Uterus (tissue), 3 donors: ENCODE measurements at regions not wholly inside any gene's neighbourhood (a gene's known extent, or its start where the extent isn't known, plus 50 kb on each side); places are given as distances from the start of the nearest gene placed in this dataset.

Experiments
- DNase-seq, 2 donors: peaks; one replicate each; pipeline ENCODE4 v3.0.0-alpha.2; 2019 to 2020
- H3K27ac ChIP-seq, 2 donors: fragments of 200-600 bp; sonication (generic); 1 replicate in 1 of 2; 2 replicates in 1 of 2; pipeline ENCODE4 v1.5.1; 2016 to 2018
- H3K27me3 ChIP-seq, 2 donors: fragments of 200-600 bp; sonication (generic); one replicate each; pipeline ENCODE4 v1.5.1; 2018 to 2019; ENCODE audit warnings: control low read depth in 1 of 2
- H3K36me3 ChIP-seq, 2 donors: fragments of 200-600 bp; sonication (generic); one replicate each; pipeline ENCODE4 v1.5.1; 2019; ENCODE audit warnings: control low read depth in 1 of 2
- H3K4me1 ChIP-seq, 2 donors: fragments of 200-600 bp; sonication (generic); one replicate each; pipeline ENCODE4 v1.5.1; 2018 to 2019; ENCODE audit warnings: control low read depth in 1 of 2
- H3K4me3 ChIP-seq, 2 donors: fragments of 200-600 bp; sonication (generic); 1 replicate in 1 of 2; 2 replicates in 1 of 2; pipeline ENCODE4 v1.5.1; 2018 to 2019; ENCODE audit warnings: mild to moderate bottlenecking in 1 of 2
- H3K9me3 ChIP-seq, 2 donors: fragments of 200-600 bp; sonication (generic); one replicate each; pipeline ENCODE4 v1.5.1; 2019; ENCODE audit warnings: control low read depth in 1 of 2
- CTCF ChIP-seq, 4 experiments: fragments of 200-600 bp in 2 of 4; fragments of 450-650 bp in 2 of 4; sonication (generic) in 2 of 4; IDR thresholded peaks; one replicate each; pipeline ENCODE4 v1.5.1; 2016 to 2019; ENCODE audit warnings: antibody characterized with exemption in 4 of 4, mild to moderate bottlenecking in 2 of 4, moderate library complexity in 1 of 4
- POLR2A ChIP-seq, 2 donors: fragments of 450-650 bp; IDR thresholded peaks; one replicate each; pipeline ENCODE4 v1.6.1; 2016; ENCODE audit warnings: antibody characterized with exemption in 2 of 2, mild to moderate bottlenecking in 1 of 2, moderate library complexity in 1 of 2
- intact Hi-C: fragments of 100-400 bp; cut with DNase I; formaldehyde crosslinking; loops from one replicate; pipeline ENCODE4 v1.15.1; 2023; ENCODE audit warnings: low total_unique reads
- donor health status: DM: yes; HTN: yes; CAD: no.

GRCh38 chr11:56849852-56850251, 101.4 kb upstream of the OR9G4 start:
- Histone ChIP-seq H3K36me3 (no peaks in the 10 kb centered on the region), H3K9me3 (no peaks in the 10 kb centered on the region), H3K27me3 (no peaks in the 10 kb centered on the region), H3K4me3 (no peak overlapping the region), H3K27ac (no peak overlapping the region), H3K4me1 (no peaks in the 10 kb centered on the region)
- intact Hi-C loops = no loop called here
- DNase-seq = no peak
- TF ChIP-seq CTCF (IDR thresholded peaks at IDR 0.05) (no peak), POLR2A (IDR thresholded peaks at IDR 0.05) (no peak)

DNA sequence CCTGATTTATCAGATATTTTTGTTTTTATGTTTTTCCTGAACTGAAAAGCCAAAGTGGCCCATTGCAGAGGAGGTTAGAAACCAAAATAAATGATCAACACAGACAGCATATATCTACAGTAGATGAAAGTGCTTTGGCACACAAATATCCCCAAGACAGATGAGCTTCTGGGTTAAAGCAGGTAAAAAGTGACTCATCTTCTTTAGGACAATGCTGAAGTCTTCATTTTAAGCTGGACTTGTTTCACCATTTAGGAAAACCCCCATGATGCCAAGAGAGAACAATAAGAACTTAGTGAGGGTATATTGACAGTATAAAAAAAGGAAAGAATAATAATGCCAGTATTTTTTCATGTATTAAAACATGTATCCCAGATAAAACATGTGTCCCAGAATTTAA, 100.8 kb upstream of the OR9G4 start:
- TF ChIP-seq POLR2A (IDR thresholded peaks at IDR 0.05) (no peak), CTCF (IDR thresholded peaks at IDR 0.05) (no peak)
- no peaks in the 10 kb centered on the region for H3K36me3 ChIP-seq
- no peak for DNase-seq
- no peak overlapping the region for H3K4me3 ChIP-seq
- no peaks in the 10 kb centered on the region for H3K9me3 ChIP-seq
- no peak overlapping the region for H3K27ac ChIP-seq
- no peaks in the 10 kb centered on the region for H3K4me1 ChIP-seq
- intact Hi-C loops = no loop called here
- no peaks in the 10 kb centered on the region for H3K27me3 ChIP-seq

DNA sequence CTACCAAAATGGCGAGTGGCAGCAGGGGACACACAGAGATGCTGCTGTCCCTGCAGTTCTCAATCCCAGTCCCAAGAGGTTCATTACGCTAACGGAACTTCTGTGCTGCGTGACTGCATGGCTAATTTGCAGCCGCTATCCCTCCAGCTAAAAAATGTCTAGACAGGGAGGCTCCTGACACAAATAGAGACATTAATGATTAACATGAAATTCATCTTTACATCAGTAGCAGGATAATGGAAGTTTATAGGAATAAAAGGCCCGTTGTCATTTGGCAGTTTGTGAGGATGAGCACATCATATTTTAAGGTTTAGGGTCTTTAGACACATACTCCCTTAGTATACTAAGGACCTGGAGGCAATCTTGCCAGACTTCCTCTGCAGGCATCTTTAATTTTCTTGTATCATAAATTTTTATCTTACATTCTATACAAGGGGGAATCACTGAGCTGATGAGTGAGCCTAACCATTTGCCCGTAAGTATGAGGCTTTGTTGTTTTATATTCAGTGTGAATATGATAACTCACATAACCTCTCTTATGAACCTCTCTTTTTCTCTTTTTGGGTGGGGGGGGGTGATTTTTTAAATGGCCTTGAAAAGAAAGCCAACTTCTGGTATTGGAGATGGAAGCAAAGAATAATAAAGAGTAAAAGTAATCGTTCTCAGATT, 99.8 kb upstream of the OR9G4 start:
- no peak overlapping the region for H3K27ac ChIP-seq
- DNase-seq = no peak
- H3K4me3 ChIP-seq = no peak overlapping the region
- intact Hi-C loops = no loop called here
- TF ChIP-seq CTCF (IDR thresholded peaks at IDR 0.05) (no peak), POLR2A (IDR thresholded peaks at IDR 0.05) (no peak)
- H3K9me3 ChIP-seq = no peaks in the 10 kb centered on the region
- H3K4me1 ChIP-seq = no peaks in the 10 kb centered on the region
- no peaks in the 10 kb centered on the region for H3K27me3 ChIP-seq
- H3K36me3 ChIP-seq = no peaks in the 10 kb centered on the region

GRCh38 chr11:56846631-56847576, 98.4 kb upstream of the OR9G4 start:
- no peak for TF ChIP-seq CTCF (IDR thresholded peaks at IDR 0.05)
- no peak for TF ChIP-seq POLR2A (IDR thresholded peaks at IDR 0.05)
- H3K27me3 ChIP-seq = no peaks in the 10 kb centered on the region
- no peak for DNase-seq
- H3K4me3 ChIP-seq = no peak overlapping the region
- no peaks in the 10 kb centered on the region for H3K9me3 ChIP-seq
- no peaks in the 10 kb centered on the region for H3K36me3 ChIP-seq
- intact Hi-C loops = no loop called here
- H3K27ac ChIP-seq = no peak overlapping the region
- H3K4me1 ChIP-seq = no peaks in the 10 kb centered on the region

DNA sequence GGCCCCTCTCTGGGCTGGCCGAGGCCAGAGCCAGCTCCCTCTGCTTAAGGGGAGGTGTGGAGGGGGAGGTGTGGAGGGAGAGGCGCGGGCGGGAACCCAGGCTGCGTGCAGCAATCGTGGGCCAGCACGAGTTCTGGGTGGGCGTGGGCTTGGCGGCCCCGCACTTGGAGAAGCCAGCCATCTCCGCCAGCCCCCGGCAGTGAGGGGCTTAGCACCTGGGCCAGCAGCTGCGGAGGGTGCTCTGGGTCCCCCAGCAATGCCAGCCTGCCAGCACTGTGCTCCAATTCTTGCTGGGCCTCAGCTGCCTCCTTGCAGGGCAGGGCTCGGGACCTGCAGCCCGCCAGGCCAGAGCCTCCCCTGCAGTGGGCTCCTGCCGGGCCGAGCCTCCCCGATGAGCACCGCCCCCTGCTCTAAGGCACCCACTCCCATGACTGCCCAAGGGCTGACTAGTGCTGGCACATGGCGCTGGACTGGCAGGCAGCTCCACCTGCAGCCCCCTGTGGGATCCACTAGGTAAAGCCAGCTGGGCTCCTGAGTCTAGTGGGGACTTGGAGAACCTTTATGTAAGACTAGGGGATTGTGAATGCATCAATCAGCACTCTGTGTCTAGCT, 96.7 kb upstream of the OR9G4 start:
- no peak overlapping the region for H3K27ac ChIP-seq
- H3K4me1 ChIP-seq = no peaks in the 10 kb centered on the region
- intact Hi-C loops = no loop called here
- no peak for TF ChIP-seq CTCF (IDR thresholded peaks at IDR 0.05)
- no peak for TF ChIP-seq POLR2A (IDR thresholded peaks at IDR 0.05)
- H3K4me3 ChIP-seq = no peak overlapping the region
- H3K9me3 ChIP-seq = no peaks in the 10 kb centered on the region
- no peaks in the 10 kb centered on the region for H3K27me3 ChIP-seq
- no peak for DNase-seq
- no peaks in the 10 kb centered on the region for H3K36me3 ChIP-seq
